HG03571 (cell line): ENCODE measurements at regions not wholly inside any gene's neighbourhood (a gene's known extent, or its start where the extent isn't known, plus 50 kb on each side); places are given as distances from the start of the nearest gene placed in this dataset.

ENCODE experiments used
- ATAC-seq: cut with Tn5 transposase; IDR thresholded peaks from one replicate; pipeline ENCODE4 v1.9.1; 2021; ENCODE audit not compliant: unreplicated experiment

DNA sequence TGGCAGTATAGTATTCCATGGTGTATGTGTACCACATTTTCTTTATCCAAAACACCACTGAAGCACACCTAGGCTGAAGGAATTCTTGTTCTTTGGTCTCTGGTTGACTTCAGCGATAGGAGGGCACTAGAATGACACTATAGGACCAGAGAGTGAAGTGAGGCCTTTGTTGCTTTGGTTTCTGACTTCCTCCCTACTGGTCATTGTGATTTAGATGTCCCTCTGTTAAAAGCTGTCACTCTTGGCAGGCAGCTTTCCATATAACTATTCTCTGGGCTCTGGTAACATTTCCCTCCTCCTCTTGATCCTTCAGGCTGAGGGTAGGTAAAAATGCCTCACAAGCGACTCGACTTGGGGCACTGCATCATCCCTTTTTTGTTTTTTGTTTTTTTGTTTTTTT lies 236.3 kb downstream of the MAFB start:
- no peak for ATAC-seq

DNA sequence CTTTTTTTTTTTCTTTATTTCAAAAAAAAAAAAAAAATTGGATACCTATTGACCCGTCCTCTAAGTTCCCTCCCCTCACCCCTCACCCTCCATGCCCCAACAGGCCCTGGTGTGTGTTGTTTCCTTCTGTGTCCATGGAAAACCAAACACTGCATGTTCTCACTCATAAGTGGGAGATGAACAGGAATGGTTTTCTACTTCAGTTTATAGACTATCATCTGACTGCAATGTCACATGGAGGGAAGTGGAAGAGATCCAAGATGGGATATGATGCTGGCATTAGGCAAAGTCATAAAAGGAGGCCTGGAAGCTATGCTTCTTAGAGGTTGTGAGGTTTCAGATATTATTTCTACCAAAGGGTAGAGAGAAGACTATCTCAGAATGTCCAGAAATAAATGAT lies 237.5 kb downstream of the MAFB start:
- ATAC-seq = no peak

DNA sequence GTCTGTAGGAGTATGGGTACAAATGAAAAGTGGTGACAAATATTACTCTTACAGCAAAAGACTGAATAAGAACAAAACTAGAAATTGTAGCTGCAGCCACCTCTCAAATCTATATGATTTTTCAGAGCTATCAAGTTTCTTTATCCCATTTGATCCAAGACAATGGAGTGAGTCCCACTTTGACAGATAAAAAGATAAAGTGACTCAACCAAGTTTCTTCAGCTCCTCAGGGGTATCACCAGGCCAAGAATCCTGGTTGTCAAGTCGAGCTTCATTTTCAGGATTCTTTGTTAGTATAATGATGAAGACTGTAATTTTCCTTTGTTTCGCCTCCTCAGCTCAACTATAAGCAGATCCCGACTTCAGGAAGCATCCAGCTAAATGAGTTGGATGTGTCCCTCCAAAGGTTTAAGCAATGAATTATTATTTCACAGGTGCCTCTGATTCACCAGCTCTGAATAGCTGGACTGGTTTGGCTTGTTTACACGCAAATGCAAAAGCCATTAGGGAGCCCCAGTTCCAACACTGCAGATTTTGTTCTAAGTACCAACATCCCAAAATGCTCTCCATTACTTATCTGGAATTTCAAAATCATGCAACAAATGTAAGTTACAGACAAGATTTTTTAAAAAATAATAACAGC lies 238.9 kb downstream of the MAFB start:
- no peak for ATAC-seq

- no peak for ATAC-seq
These were observed 239.8 kb downstream of the MAFB start for GRCh38 chr20:40449144-40449690.

- no peak for ATAC-seq
These were observed 242.1 kb downstream of the MAFB start for GRCh38 chr20:40446888-40447287.

GRCh38 chr20:40444516-40444915 lies 244.5 kb downstream of the MAFB start:
- ATAC-seq = no peak

DNA sequence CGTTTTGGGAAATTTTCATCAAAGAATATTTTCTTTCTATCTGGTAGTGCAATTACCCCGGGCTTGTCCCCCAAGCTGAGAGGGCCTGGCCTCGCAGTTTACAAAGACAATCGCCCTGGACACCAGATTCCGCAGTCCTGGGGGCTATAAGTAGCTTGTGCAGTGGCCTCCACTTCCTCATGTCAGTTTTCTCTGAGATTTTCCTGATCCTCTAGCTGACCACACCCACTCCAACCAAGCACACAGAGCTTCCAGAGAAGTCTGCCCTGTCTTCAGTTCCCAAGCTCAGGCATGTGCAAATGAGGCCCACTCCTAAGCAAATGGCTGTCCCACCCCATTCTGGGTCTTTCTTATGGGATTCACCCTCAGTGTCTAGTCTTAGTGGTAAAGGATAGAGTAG lies 245.3 kb downstream of the MAFB start:
- no peak for ATAC-seq

DNA sequence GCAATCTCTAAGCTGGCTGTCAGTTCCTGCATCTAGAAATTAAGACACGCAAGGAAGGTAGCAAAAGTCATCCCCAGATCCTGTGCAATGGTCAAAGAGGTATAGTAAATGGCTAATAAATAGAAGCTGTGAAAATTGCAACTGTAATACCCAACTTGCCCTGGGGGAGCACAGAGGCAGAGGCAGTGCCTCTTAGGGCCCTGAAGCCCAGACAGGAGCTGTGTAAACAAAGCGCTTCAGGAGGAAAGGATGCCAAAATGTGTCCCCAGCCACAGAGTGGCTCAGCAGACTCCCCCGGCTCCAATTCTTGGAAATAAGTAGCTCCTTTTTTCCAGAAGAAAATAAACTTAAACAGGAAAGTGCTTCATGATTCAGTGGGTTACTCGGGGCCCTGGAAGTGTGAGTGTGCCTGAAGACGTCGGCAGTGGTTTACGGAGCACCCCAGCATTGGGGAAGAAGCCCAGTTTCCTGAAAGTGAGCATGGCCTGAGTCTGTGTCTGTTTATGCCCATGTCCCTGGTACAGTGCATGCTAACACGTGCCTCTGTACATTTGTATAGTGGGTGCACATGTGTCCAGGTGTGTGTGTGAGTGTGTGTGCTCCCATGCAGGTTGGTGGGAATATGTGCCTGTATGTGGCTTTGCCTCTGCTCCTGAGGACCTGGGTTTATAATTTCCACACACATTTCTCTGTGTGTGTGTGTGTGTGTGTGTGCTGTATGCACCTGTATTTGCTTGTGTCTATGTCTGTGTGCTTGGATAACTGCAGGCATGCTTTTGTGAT lies 246.7 kb downstream of the MAFB start:
- no peak for ATAC-seq

- no peak for ATAC-seq
These were observed 247.3 kb downstream of the MAFB start for GRCh38 chr20:40441771-40442170.

DNA sequence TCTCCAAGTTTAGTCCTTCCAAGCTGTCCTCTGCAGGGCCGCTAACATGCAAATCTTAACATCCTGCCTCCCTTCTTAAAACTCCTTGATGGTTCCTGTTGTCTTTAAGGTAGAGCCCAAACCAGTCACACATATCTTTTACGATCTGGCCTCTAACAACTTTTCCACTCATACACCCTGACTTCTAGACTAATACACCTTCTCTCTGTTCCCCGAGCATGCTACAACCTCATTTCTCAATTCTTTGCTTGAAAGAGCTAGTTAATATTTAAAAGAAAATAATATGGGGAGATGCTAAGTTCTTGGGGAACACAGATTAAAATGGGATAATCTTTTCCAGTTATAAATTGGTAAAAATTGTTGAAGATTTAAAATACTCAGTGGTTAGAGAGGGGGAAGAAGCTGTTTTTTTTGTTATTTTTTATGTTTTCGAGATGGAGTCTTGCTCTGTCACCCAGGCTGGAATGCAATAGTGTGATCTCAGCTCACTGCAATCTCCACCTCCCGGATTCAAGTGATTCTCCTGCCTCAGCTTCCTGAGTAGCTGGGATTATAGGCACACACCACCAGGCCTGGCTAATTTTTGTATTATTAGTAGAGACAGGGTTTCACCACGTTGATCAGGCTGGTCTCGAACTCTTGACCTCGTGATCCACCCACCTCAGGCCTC lies 250.7 kb downstream of the MAFB start:
- ATAC-seq = no peak

DNA sequence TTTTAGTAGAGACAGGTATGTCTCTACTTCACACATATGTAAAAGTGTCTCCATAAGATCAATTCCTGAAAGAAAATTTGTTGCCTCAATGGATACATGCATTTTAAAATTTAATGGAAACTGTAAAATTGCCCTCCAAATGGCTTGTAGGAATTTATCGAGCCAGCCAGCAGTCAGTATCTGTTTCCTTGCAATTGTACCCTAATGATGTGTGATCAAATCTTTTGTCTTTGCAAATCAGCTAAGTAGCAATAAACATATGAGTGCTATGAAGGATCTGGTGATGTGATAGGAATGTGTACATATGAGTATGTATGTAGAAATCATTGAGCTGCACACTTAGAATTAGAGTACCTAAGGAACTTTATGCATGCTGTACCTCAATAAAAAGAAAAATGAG lies 253.0 kb downstream of the MAFB start:
- ATAC-seq = no peak

GRCh38 chr20:40435146-40435895 lies 253.7 kb downstream of the MAFB start:
- no peak for ATAC-seq

GRCh38 chr20:40434122-40434521 lies 254.9 kb downstream of the MAFB start:
- ATAC-seq = no peak

- ATAC-seq = no peak
These were observed 255.6 kb downstream of the MAFB start for GRCh38 chr20:40433341-40433861.

DNA sequence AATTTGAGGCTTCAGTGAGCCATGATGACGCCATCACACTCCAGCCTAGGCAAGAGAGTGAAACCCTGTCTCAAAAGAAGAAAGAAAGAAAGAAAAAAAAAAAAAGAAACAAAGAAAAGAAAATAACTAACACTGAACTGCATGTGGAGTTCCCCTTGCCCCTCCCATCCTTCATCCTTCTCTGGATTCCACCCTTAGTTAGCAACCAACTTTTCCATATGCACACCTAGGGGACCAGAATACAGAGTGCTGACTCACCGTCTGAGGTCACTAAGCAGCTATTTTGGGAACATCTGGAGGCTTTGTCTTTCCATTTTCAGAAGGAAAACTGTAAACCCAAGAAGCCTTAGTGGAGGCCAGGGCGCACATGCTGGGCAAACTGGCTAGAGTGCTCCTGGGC lies 257.4 kb downstream of the MAFB start:
- ATAC-seq = no peak

DNA sequence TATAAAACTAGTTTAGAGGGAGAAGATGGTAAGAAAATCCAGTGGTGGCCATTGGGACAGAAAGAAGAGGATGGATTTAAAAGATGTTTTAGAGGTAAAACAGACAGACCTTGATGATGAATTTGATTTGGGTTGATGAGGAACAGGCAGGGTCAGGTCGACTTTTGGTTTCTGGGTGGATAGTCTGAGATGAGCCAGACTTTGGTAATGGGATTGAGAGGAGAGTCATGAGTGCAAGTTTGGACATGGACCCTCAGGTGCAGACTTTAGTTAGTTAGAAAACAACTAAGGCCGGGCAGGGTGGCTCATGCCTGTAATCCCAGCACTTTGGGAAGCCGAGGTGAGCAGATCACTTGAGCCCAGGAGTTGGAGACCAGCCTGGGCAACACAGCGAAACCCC lies 257.9 kb downstream of the MAFB start:
- ATAC-seq = no peak

DNA sequence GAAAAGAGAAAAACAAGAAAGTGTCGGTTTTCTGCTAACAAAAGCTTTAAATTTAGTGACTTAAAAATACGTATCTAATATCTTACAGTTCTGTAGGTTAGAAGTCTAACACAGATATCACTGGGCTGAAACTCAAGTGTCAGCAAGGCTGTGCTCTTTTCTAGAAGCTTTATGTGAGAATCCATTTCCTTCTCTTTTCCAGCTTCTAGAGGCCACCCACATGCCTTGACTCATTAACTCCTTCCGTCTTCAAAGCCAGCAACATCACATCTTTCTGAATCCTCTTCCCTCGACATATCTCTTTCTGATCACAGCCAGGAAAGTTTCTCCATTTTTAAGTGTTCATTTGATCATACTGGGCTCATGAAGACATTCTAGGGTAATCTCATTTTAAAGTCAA lies 262.0 kb downstream of the MAFB start:
- ATAC-seq = no peak

- no peak for ATAC-seq
These were observed 264.3 kb downstream of the MAFB start for GRCh38 chr20:40424695-40425094.

DNA sequence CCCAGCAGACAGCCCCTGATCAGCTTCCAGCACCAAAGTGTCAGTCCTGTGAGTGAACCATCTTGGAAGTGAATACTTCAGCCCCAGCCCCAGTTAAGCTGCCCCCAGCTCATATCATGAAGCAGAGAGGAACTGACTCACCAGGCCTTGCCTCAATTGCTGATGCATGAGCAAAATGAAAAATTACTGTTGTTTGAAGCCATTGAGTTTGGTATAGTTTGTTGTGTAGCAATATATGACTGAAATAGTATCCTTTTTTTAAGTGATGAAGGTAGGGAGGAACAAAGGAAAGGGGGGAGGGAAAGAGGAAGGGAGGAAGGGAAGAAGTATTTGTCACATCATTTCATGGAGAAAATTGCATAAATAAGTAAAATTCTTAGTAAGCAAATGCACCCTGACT lies 266.4 kb downstream of the MAFB start:
- no peak for ATAC-seq

DNA sequence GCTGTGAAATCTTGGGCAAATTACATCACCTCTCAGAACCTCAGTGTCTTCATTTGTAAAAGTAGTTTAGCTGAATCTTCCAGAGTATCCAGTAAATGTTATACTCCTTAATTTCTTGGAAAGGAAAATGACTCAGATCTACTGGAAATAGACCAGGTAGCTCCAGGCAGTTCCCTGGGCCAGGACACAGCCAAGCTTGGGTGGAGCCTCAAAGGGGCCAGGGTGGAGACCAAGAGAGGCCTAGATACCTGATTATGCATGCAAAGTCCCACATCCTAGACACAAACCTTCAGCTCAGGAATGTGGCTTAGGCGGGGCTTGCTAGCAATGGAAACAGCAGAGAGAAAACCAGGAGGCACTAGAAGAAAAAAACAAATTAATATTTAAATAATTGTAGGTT lies 272.8 kb downstream of the MAFB start:
- no peak for ATAC-seq
